NCI-H69 (cell line): ENCODE measurements at regions not wholly inside any gene's neighbourhood (a gene's known extent, or its start where the extent isn't known, plus 50 kb on each side); places are given as distances from the start of the nearest gene placed in this dataset.

Experiments
- DNase-seq: peaks from one replicate; lab custom pipeline; 2025; lab: John Stamatoyannopoulos, UW

DNA sequence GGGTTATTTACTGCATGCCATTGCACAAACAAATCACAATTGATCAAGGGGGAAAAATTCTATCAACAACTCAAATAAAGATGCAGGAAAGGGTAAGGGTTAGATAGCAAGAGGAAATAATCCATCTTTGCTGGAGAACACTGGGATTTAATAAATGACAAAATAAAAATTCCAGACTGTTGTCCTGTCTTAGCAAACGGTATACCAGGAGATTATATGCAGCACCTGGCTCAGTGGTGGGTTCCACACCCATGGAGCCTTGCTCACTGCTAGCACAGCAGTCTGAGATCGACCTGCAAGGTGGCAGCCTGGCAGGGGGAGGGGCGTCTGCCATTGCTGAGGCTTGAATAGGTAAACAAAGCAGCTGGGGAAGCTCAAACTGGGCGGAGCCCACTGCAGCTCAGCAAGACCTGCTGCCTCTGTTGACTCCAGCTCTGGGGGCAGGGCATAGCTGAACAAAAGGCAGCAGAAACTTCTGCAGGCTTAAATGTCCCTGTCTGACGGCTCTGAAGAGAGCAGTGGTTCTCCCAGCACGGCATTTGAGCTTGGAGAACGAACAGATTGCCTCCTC, 296.5 kb upstream of the THSD7B start:
- DNase-seq, result peak; percentile 75

- no peak for DNase-seq
Observed at GRCh38 chr2:136452528-136452927, 312.8 kb upstream of the THSD7B start.

- peak; percentile 46 for DNase-seq
Observed at GRCh38 chr2:136448986-136449780, 316.2 kb upstream of the THSD7B start.

GRCh38 chr2:136448432-136448831, 316.9 kb upstream of the THSD7B start:
- peak; percentile 94 for DNase-seq

GRCh38 chr2:136444323-136444722, 321.0 kb upstream of the THSD7B start:
- peak; percentile 40 for DNase-seq

DNA sequence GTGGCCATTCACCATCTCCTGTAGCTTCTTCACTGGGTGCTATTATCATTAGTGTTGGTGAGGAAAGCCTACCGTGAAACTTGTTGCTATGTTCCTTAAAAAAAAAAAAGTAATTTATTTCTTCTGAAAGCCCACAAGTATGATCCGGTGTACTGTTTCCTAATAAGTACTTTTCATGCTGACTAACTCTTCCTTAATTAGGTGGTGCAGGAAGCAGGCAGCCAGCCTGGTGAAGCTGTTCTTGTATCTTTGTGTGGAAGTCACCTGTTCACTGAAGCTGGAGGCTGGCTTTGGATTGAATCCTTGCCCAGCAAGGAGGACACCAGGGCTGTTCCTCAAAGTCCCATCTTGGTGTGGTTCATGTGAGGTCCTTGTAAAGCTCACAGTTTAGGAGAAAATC, 321.7 kb upstream of the THSD7B start:
- DNase-seq, result peak; percentile 52

DNA sequence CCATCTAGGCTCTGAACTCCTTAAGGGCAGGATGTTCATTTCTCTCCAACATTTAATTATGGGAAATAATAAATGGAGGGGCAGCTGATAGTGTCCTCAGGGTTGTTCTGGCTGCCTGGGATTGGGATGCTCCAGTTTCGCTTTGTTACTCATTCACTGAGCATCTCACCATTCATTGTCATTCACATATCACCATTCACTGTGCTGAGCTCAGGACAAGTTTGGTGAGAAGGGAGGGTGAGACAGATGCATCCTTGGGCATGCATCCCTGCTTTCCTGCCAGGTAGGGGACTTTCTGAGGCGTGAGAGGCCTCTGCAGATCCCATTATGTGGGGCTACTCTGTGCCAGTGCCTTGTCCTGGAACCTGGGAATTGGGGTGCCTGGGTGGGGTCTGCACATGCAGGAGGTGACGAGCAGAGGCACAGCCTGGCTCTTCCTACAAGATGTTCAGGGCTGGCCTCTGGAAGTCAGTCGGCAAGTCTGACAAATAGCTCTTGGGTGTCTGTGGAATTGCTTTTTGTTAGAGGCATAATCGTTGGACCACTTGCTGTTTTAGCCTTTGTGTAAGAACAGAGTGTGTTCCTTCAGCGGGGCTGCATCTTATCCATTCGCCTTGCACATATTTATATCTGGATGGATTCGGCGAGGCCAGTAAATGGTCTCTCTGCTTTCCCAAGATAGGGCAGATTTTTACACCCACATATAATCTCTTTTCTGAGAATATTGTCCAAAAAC, 323.2 kb upstream of the THSD7B start:
- DNase-seq, result peak; percentile 54

GRCh38 chr2:136439064-136439676, 321.2 kb upstream of the CXCR4 start:
- DNase-seq, result peak; percentile 20

DNA sequence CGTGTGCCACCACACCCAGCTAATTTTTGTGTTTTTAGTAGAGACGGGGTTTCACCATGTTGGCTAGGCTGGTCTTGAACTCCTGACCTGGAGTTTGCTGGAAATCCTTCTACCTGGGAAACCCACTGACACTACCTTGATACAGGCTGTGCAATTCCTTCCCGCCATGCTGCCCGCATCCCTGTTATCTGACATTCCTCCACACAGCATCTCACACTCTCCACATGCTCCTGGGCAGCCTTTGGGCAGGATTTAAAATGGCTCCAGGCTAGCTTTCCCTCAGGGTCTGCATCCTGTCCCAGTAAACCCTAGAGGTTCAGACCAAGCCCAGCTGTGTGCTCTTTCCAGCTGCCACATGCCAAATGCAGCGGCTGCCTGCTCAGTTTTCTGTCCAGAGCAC, 319.5 kb upstream of the CXCR4 start:
- DNase-seq, result no peak

DNA sequence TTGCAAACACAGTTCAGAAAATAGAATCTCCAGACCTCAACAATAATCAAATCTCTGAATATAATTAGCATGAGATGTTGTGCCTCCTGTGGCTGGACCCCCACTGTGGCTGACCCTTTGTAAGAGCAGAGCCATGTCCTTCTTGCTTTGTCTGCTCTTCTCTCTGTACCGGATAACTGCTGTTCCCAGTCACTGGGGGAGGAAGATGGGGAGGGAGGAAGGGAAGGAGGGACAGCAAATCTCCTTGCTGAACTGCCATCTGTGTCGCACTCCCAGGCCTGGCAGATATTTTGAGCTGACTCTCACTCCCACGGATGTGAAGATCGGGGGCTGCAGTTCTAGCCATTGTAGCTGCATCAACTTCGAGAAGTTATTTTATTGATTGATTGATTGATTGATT, 319.0 kb upstream of the CXCR4 start:
- peak; percentile 72 for DNase-seq

GRCh38 chr2:136434251-136434715, 316.3 kb upstream of the CXCR4 start:
- no peak for DNase-seq

GRCh38 chr2:136433261-136433660, 315.3 kb upstream of the CXCR4 start:
- no peak for DNase-seq

DNA sequence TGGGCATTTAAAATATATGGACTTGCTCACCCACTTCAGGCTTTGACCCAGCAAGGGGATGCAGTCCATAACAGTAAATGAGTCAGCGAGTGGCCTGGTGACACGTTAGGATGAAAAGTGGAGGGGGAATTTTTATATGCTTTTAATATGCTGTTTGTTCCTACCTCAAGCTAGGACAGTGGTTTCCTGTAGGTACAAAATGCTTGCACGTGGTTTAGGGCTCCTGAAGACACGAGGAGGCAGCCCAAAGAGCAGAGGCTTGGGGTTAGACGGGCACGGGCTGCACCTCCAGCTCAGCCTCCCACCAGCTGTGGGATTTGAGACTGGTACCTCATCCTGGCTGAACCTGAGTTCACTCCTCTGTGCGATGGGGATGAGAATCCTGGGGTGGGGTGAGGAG, 306.2 kb upstream of the CXCR4 start:
- DNase-seq, result peak; percentile 17

GRCh38 chr2:136423516-136423996, 305.6 kb upstream of the CXCR4 start:
- DNase-seq, result peak; percentile 82

DNA sequence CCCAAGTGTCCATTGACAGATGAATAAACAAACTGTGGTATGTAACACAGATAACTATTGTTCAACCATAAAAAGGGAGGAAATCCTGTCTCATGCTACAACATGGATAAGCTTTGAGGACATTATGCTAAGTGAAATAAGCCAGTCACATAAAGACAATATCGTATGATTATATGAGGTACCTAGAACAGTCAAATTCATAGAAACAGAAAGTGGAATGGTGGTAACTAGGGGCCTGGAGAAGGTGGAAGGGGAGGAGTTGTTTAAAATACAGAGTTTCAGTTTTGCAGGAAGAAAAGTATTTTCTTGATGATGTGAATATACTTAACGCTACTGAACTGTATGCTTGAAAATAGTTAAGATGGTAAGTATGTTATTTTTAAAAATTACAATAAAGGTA, 304.6 kb upstream of the CXCR4 start:
- DNase-seq, result no peak

GRCh38 chr2:136420346-136420745, 302.4 kb upstream of the CXCR4 start:
- no peak for DNase-seq

- DNase-seq, result no peak
Observed at GRCh38 chr2:136411946-136412345, 294.0 kb upstream of the CXCR4 start.

- DNase-seq, result no peak
Observed at GRCh38 chr2:136410673-136411072, 292.7 kb upstream of the CXCR4 start.

- no peak for DNase-seq
Observed at GRCh38 chr2:136408795-136409194, 290.8 kb upstream of the CXCR4 start.

- DNase-seq, result peak; percentile 56
Observed at GRCh38 chr2:136407952-136408318, 290.0 kb upstream of the CXCR4 start.

DNA sequence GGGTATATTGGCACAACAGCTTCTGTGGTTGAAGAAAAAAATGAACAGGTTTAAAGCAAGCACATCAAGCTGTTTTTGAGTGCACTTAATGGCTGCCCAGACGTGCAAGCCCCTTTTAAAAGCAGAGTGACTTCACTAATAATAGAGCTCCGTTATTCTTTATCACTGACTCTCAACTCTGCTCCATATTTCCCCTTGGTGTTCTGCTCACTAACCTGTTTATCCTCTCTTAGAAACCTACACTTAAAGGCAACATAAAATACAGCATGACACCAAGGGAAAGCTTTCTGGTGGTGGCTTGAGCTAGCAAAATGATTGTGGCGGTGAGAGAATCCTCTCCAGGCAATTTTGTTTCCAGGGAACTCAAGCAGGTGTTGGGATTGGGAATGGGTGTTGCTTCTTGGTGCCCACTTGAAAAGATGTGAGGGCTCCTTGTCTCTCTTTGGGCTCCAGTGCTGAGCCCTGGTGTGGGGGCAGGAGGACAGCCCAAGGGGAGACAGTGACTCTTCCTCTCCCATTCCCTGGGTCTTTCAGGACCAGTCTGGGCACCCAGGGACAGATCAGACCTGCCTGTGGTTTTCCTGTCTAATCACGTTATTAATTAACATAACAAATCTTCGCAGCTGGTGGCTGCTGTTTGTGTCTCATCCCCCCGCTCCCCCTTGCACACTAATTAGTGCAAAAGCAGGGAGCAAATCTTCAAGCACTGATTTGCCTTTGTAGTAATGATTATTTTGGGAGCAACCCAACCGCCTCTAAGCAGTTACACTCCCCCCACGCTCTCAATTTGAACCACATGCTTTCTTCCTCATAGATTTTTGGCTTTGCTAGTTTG, 289.4 kb upstream of the CXCR4 start:
- DNase-seq, result peak; percentile 59

- DNase-seq, result no peak
Observed at GRCh38 chr2:136404925-136405324, 287.0 kb upstream of the CXCR4 start.
